HCT116 (cell line): ENCODE measurements at regions not wholly inside any gene's neighbourhood (a gene's known extent, or its start where the extent isn't known, plus 50 kb on each side); places are given as distances from the start of the nearest gene placed in this dataset.

Experiments
- ATAC-seq: fragments of 200-7000 bp; cut with Tn5 transposase; 2 replicates; pipeline ENCODE4 v1.9.1; 2020; ENCODE audit warnings: mild to moderate bottlenecking, moderate library complexity
- BruUV-seq: library from RNA; stranded (reverse); fragments of 400-500 nt; replicated peaks from 2 replicates; lab custom pipeline; 2021; lab: Mats Ljungman, UMichigan
- CTCF ChIA-PET: fragments of 300-600 bp; sonication (Branson Sonifier 250); formaldehyde crosslinking; loops from one replicate; lab custom pipeline; 2021; ENCODE audit warnings: antibody characterized with exemption; lab: Charles Lee
- POLR2A ChIA-PET: fragments of 300-600, 350-600 bp; sonication (Branson Sonifier 250); formaldehyde crosslinking; loops from one replicate; lab custom pipeline; 2021; ENCODE audit warnings: antibody characterized with exemption; lab: Charles Lee
- RAD21 ChIA-PET, 2 experiments: fragments of 300-600 bp; sonication (Branson Sonifier 250); formaldehyde crosslinking; loops; one replicate each; lab custom pipeline; 2023; ENCODE audit warnings: low total read pairs in 2 of 2; ENCODE audit not compliant: uncharacterized antibody in 2 of 2, unreplicated experiment in 2 of 2, low non-redundant PET in 1 of 2; lab: Charles Lee
- DNase-seq: peaks from one replicate; pipeline ENCODE4 v3.0.0-alpha.2; 2010; ENCODE audit warnings: low read depth, low spot score
- H2AFZ ChIP-seq: fragments of 200-600 bp; shearing (Covaris generic), sonication (generic); 2 replicates; pipeline ENCODE4 v1.6.1; 2017; ENCODE audit warnings: low read depth, mixed run types, mixed read lengths, antibody characterized with exemption, low read length; ENCODE audit not compliant: poor library complexity, severe bottlenecking
- H3K27ac ChIP-seq: 2 replicates; pipeline ENCODE4 v1.5.1; 2012; ENCODE audit warnings: low read depth, low read length
- H3K27me3 ChIP-seq: fragments of 200-600 bp; sonication (generic); 2 replicates; pipeline ENCODE4 v1.6.1; 2016; ENCODE audit warnings: mixed run types, low read length, mixed read lengths; ENCODE audit not compliant: insufficient read depth
- H3K36me3 ChIP-seq, 2 experiments: fragments of 200-500 bp in 1 of 2; fragments of 200-600 bp in 1 of 2; sonication (Bioruptor generic) in 1 of 2; sonication (generic) in 1 of 2; 2 replicates each; pipeline versions ENCODE4 v1.5.1 to v1.6.1; 2014 to 2016; ENCODE audit warnings: low read length in 2 of 2, inconsistent platforms in 1 of 2, mixed read lengths in 1 of 2, mixed run types in 1 of 2; ENCODE audit not compliant: insufficient read depth in 2 of 2, control insufficient read depth in 1 of 2
- H3K4me1 ChIP-seq, 2 experiments: fragments of 200-600 bp in 1 of 2; sonication (generic) in 1 of 2; 2 replicates each; pipeline versions ENCODE4 v1.5.1 to v1.6.1; 2012 to 2017; ENCODE audit warnings: low read length in 2 of 2, inconsistent platforms in 1 of 2, mild to moderate bottlenecking in 1 of 2, mixed read lengths in 1 of 2, mixed run types in 1 of 2, moderate library complexity in 1 of 2; ENCODE audit not compliant: insufficient read depth in 2 of 2, control insufficient read depth in 1 of 2
- H3K4me2 ChIP-seq: fragments of 200-600 bp; sonication (generic); 2 replicates; pipeline ENCODE4 v1.6.1; 2017; ENCODE audit warnings: mixed run types, low read length, mixed read lengths
- H3K4me3 ChIP-seq, 2 experiments: fragments of 200-600 bp in 1 of 2; sonication (generic) in 1 of 2; replicated peaks in 1 of 2; 2 replicates each; pipeline ENCODE4 v1.5.1; 2011 to 2016; ENCODE audit warnings: low read length in 2 of 2, control low read depth in 1 of 2, low read depth in 1 of 2, mild to moderate bottlenecking in 1 of 2, mixed read lengths in 1 of 2, mixed run types in 1 of 2
- H3K79me2 ChIP-seq: fragments of 200-600 bp; sonication (generic); 2 replicates; pipeline ENCODE4 v1.6.1; 2017; ENCODE audit warnings: mild to moderate bottlenecking, mixed run types, low read length, moderate library complexity, mixed read lengths; ENCODE audit not compliant: insufficient read depth
- H3K9ac ChIP-seq: fragments of 200-600 bp; sonication (generic); 2 replicates; pipeline ENCODE4 v1.6.1; 2016; ENCODE audit warnings: low read length, mixed read lengths
- H3K9me2 ChIP-seq: fragments of 200-600 bp; sonication (generic), shearing (Covaris generic); 2 replicates; pipeline ENCODE4 v1.6.1; 2017; ENCODE audit warnings: mixed run types, mild to moderate bottlenecking, moderate library complexity; ENCODE audit not compliant: insufficient read depth
- H3K9me3 ChIP-seq, 2 experiments: fragments of 200-500 bp in 1 of 2; fragments of 200-600 bp in 1 of 2; sonication (Bioruptor generic) in 1 of 2; sonication (generic) in 1 of 2; 2 replicates each; pipeline ENCODE4 v1.6.1; 2014 to 2017; ENCODE audit warnings: low read length in 2 of 2, mixed read lengths in 2 of 2, inconsistent platforms in 1 of 2, low read depth in 1 of 2, mild to moderate bottlenecking in 1 of 2, mixed run types in 1 of 2, moderate library complexity in 1 of 2; ENCODE audit not compliant: control insufficient read depth in 1 of 2, insufficient read depth in 1 of 2
- H4K20me1 ChIP-seq: fragments of 200-600 bp; sonication (generic), shearing (Covaris generic); 2 replicates; pipeline ENCODE4 v1.6.1; 2017; ENCODE audit warnings: mixed run types, mild to moderate bottlenecking, moderate library complexity; ENCODE audit not compliant: insufficient read depth
- ELF1 ChIP-seq: IDR thresholded peaks from 2 replicates; pipeline ENCODE4 v1.6.1; 2012; ENCODE audit warnings: low read depth, borderline replicate concordance
- EZH2 ChIP-seq: fragments of 200-600 bp; sonication (generic); IDR thresholded peaks from 2 replicates; pipeline ENCODE4 v1.6.1; 2017; ENCODE audit warnings: antibody characterized with exemption, mixed run types
- SIN3A ChIP-seq: IDR thresholded peaks from 2 replicates; pipeline ENCODE4 v1.6.1; 2012; ENCODE audit warnings: low read depth
- TCF7L2 ChIP-seq: IDR thresholded peaks from 2 replicates; pipeline ENCODE4 v1.7.0; 2011; ENCODE audit warnings: borderline replicate concordance, inconsistent platforms; ENCODE audit not compliant: insufficient read depth, insufficient read length; ENCODE audit errors: extremely low read depth
- ZFX ChIP-seq: fragments of 450-650 bp; IDR thresholded peaks from 2 replicates; pipeline ENCODE4 v1.6.1; 2017
- ZNF274 ChIP-seq: fragments of 200-500 bp; sonication (Bioruptor generic); IDR thresholded peaks from 2 replicates; pipeline ENCODE4 v1.6.1; 2014; ENCODE audit warnings: mild to moderate bottlenecking, low read depth, low read length, inconsistent platforms
- intact Hi-C: fragments of 100-400 bp; cut with micrococcal nuclease; formaldehyde crosslinking; loops from 2 replicates; pipeline ENCODE4 v1.10.0; 2022
- TF ChIP-seq, protein P1 (sequence below): IDR thresholded peaks from 2 replicates; pipeline ENCODE4 v1.6.1; 2011; ENCODE audit warnings: mild to moderate bottlenecking, low read length, moderate library complexity; ENCODE audit not compliant: insufficient replicate concordance; ENCODE audit errors: extremely low read depth
- TF ChIP-seq, protein P2 (sequence below): IDR thresholded peaks from 2 replicates; pipeline ENCODE4 v1.6.1; 2012; ENCODE audit warnings: low read depth
- TF ChIP-seq, protein P3 (sequence below): IDR thresholded peaks from 2 replicates; pipeline ENCODE4 v1.6.1; 2012

- no peaks in the 10 kb centered on the region for H3K79me2 ChIP-seq
- no peak for DNase-seq
- TF ChIP-seq ZNF274 = no peak
- TF ChIP-seq ELF1 = no peak
- TF ChIP-seq, all 23 proteins: peak for 0
- Histone ChIP-seq H2AFZ (no peak overlapping the region), H3K9me2 (no peaks in the 10 kb centered on the region), H3K36me3 (no peaks in the 10 kb centered on the region), H3K4me2 (no peak overlapping the region), H3K9me3 (0 out of 4 replicates have a peak, but pooled peaks cover 0 to 4% of the 10 kb centered on the region in 2 experiments), H3K4me3 (no peak overlapping the region), H4K20me1 (no peaks in the 10 kb centered on the region), H3K4me1 (no peaks in the 10 kb centered on the region), H3K27me3 (no peaks in the 10 kb centered on the region), H3K27ac (no peak overlapping the region), H3K9ac (no peak overlapping the region)
- no TSS peak for BruUV-seq
- intact Hi-C loops = no loop called here
- ChIA-PET POLR2A (no interaction called here), CTCF (no interaction called here), RAD21 (no interaction called here)
- no peak for ATAC-seq
Measured at GRCh38 chr13:70223911-70224310, 115.7 kb upstream of the KLHL1 start.

GRCh38 chr13:70222926-70223325 lies 114.7 kb upstream of the KLHL1 start:
- no peak overlapping the region for H3K9ac ChIP-seq
- no peak for ATAC-seq
- H2AFZ ChIP-seq = no peak overlapping the region
- POLR2A ChIA-PET = no interaction called here
- H3K9me2 ChIP-seq = no peaks in the 10 kb centered on the region
- H3K4me3 ChIP-seq = no peak overlapping the region
- DNase-seq = no peak
- H4K20me1 ChIP-seq = no peaks in the 10 kb centered on the region
- BruUV-seq = no TSS peak
- TF ChIP-seq, protein P1, sequence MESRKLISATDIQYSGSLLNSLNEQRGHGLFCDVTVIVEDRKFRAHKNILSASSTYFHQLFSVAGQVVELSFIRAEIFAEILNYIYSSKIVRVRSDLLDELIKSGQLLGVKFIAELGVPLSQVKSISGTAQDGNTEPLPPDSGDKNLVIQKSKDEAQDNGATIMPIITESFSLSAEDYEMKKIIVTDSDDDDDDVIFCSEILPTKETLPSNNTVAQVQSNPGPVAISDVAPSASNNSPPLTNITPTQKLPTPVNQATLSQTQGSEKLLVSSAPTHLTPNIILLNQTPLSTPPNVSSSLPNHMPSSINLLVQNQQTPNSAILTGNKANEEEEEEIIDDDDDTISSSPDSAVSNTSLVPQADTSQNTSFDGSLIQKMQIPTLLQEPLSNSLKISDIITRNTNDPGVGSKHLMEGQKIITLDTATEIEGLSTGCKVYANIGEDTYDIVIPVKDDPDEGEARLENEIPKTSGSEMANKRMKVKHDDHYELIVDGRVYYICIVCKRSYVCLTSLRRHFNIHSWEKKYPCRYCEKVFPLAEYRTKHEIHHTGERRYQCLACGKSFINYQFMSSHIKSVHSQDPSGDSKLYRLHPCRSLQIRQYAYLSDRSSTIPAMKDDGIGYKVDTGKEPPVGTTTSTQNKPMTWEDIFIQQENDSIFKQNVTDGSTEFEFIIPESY = no peak
- TF ChIP-seq EZH2 (no peak), ZNF274 (no peak), TCF7L2 (no peak), ZFX (no peak), SIN3A (no peak)
- TF ChIP-seq, protein P2, sequence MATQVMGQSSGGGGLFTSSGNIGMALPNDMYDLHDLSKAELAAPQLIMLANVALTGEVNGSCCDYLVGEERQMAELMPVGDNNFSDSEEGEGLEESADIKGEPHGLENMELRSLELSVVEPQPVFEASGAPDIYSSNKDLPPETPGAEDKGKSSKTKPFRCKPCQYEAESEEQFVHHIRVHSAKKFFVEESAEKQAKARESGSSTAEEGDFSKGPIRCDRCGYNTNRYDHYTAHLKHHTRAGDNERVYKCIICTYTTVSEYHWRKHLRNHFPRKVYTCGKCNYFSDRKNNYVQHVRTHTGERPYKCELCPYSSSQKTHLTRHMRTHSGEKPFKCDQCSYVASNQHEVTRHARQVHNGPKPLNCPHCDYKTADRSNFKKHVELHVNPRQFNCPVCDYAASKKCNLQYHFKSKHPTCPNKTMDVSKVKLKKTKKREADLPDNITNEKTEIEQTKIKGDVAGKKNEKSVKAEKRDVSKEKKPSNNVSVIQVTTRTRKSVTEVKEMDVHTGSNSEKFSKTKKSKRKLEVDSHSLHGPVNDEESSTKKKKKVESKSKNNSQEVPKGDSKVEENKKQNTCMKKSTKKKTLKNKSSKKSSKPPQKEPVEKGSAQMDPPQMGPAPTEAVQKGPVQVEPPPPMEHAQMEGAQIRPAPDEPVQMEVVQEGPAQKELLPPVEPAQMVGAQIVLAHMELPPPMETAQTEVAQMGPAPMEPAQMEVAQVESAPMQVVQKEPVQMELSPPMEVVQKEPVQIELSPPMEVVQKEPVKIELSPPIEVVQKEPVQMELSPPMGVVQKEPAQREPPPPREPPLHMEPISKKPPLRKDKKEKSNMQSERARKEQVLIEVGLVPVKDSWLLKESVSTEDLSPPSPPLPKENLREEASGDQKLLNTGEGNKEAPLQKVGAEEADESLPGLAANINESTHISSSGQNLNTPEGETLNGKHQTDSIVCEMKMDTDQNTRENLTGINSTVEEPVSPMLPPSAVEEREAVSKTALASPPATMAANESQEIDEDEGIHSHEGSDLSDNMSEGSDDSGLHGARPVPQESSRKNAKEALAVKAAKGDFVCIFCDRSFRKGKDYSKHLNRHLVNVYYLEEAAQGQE = no peak
- TF ChIP-seq, protein P3, sequence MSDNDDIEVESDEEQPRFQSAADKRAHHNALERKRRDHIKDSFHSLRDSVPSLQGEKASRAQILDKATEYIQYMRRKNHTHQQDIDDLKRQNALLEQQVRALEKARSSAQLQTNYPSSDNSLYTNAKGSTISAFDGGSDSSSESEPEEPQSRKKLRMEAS = no peak
- TF ChIP-seq, all 23 proteins: peak for 0
- Histone ChIP-seq H3K27me3 (no peaks in the 10 kb centered on the region), H3K36me3 (no peaks in the 10 kb centered on the region), H3K79me2 (no peaks in the 10 kb centered on the region), H3K4me2 (no peak overlapping the region), H3K9me3 (0 out of 4 replicates have a peak, but pooled peaks cover 0 to 4% of the 10 kb centered on the region in 2 experiments), H3K4me1 (no peaks in the 10 kb centered on the region), H3K27ac (no peak overlapping the region)
- ChIA-PET RAD21 (no interaction called here), CTCF (no interaction called here)
- intact Hi-C loops = no loop called here
